RWPE1 (cell line): ENCODE measurements at regions not wholly inside any gene's neighbourhood (a gene's known extent, or its start where the extent isn't known, plus 50 kb on each side); places are given as distances from the start of the nearest gene placed in this dataset.

Experiments
- CTCF ChIA-PET: fragments of 350-600 bp; sonication (Branson Sonifier 250); formaldehyde crosslinking; extraction: SDS; loops from one replicate; lab custom pipeline; 2021; lab: Yijun Ruan, JAX
- POLR2A ChIA-PET: fragments of 400-600 bp; formaldehyde crosslinking; extraction: SDS; loops from one replicate; lab custom pipeline; 2020; ENCODE audit warnings: antibody characterized with exemption; ENCODE audit not compliant: low non-redundant PET; lab: Yijun Ruan, JAX
- DNase-seq: peaks from one replicate; pipeline ENCODE4 v3.0.0; 2012; ENCODE audit warnings: low spot score
- H3K27ac ChIP-seq: fragments of 450-650 bp; 2 replicates; pipeline ENCODE4 v1.5.1; 2017
- TF ChIP-seq, protein P1 (sequence below): fragments of 450-650 bp; conservative IDR thresholded peaks from 2 replicates; pipeline ENCODE4 v1.5.1; 2017; ENCODE audit warnings: low read depth, mild to moderate bottlenecking

DNA sequence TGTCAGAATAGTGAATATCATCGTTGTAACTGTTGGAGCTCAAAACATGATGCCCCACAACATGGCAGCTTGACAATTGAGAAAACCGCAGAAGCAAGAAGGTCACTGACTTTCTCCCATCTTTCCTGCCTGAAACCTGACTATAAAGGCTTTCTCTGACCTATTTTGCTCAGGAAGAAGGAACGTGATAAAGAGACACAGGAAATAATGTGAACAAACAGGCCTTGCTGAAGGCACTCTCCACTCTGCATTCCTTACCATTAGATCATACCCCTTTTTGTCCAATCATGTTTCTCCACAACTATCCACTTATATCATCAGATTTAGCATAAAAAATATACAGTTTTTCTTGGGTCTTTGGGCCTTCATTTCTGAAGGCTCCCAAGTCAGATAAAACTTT lies 916.8 kb downstream of the METTL15 start:
- TF ChIP-seq, protein P1, sequence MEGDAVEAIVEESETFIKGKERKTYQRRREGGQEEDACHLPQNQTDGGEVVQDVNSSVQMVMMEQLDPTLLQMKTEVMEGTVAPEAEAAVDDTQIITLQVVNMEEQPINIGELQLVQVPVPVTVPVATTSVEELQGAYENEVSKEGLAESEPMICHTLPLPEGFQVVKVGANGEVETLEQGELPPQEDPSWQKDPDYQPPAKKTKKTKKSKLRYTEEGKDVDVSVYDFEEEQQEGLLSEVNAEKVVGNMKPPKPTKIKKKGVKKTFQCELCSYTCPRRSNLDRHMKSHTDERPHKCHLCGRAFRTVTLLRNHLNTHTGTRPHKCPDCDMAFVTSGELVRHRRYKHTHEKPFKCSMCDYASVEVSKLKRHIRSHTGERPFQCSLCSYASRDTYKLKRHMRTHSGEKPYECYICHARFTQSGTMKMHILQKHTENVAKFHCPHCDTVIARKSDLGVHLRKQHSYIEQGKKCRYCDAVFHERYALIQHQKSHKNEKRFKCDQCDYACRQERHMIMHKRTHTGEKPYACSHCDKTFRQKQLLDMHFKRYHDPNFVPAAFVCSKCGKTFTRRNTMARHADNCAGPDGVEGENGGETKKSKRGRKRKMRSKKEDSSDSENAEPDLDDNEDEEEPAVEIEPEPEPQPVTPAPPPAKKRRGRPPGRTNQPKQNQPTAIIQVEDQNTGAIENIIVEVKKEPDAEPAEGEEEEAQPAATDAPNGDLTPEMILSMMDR, result no peak
- H3K27ac ChIP-seq, result no peak overlapping the region
- no peak for DNase-seq
- ChIA-PET CTCF (no interaction called here), POLR2A (no interaction called here)

DNA sequence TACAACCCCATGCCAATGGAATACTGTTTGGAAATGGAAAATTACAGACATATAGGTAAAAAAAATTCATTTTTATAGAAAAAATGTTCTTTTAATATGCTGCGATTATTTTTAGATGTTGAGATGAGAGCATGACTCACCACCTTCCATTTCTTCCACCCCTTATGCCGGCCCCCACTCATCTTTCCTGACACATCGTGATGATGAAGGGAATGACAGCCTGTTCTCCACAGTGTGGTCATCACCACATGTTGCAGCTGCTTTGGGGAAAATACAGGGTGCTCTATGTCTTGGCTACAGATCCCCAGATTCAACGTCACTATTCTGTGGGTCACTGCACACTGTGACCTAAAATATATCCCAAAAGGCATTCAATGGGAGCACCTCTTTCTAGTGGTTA lies 916.2 kb downstream of the METTL15 start:
- CTCF ChIA-PET, result no interaction called here
- TF ChIP-seq, protein P1, result no peak
- H3K27ac ChIP-seq, result no peak overlapping the region
- POLR2A ChIA-PET, result no interaction called here
- no peak for DNase-seq

DNA sequence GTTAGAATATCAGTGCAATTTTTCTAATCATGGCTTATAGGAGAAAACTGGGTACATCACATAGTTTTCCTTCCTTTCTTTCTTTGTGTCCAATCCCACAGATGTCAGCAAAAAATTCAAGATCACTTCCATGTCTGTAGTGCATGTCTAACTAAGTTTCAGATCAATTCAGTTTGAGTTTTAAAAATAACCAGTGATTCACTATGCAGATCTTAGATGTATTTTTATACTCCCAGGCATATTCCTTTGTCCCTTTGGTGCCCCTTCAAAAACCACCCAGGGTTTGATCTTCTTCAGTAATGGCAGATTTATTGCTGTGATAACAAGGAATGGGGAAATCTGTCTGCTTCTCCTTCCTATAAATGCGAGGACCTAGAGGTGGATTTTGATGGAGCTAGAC lies 915.6 kb downstream of the METTL15 start:
- TF ChIP-seq, protein P1, result no peak
- POLR2A ChIA-PET, result no interaction called here
- no peak overlapping the region for H3K27ac ChIP-seq
- CTCF ChIA-PET, result no interaction called here
- DNase-seq, result no peak

DNA sequence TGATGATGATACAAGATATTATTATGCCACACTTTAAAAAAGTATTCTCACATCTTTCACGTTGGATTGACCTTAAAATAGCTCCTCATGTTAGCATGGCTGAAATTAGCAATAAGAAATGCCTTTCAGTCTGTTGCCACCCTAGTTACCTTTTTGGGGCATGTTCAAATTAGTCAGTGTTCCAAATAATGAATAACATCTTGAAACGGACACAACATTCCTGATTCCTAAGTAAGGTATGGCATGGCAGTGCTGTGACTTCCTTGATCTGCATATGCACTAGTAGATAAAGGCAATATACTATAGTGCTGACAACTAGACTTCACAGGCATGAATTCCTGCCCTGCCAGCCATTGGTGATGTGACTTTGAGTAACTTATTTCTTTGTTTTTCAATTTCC lies 914.5 kb downstream of the METTL15 start:
- no peak overlapping the region for H3K27ac ChIP-seq
- ChIA-PET POLR2A (no interaction called here), CTCF (no interaction called here)
- no peak for DNase-seq
- TF ChIP-seq, protein P1, result no peak

DNA sequence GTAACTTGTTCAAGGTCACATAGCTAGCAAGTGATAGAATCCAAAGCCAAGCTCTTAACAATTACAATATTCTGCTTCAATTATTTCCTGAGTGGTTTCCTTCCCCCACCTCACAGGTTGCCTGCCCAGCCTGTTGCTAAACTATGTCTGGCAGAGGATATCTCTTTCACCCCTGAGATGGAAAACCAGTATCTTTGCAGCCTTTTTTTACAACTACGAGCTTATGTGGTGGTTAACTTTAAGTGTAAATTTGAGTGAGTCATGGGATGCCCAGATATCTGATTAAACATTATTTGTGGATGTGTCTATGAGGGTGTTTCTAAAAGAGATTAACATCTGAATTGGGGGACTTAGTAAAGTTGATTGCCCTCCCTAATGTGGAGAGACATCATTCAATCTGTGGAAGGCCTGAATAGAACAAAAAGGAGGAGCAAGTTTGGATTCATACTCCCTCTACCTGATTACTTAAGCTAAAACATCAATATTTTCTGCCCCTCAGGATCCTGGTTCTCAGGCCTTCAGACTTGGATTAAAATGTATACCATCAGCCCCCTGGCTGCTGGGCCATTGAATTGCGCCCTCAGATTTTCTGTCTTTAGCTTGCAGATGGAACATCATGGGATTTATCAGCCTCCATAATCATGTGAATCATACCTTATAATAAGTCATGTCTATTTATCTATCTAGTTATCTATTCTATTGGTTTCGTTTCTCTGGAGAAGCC lies 911.9 kb downstream of the METTL15 start:
- peak; percentile 14 for DNase-seq
- CTCF ChIA-PET, result interaction anchor here (0.5 to 2.3 kb wide), 5 partner anchors 10 to 1244 kb away, joined by 3 to 8 read pairs (median 4); no protein-coding TSS in a partner anchor
- TF ChIP-seq, protein P1, result no peak
- H3K27ac ChIP-seq, result no peak overlapping the region
- POLR2A ChIA-PET, result no interaction called here

DNA sequence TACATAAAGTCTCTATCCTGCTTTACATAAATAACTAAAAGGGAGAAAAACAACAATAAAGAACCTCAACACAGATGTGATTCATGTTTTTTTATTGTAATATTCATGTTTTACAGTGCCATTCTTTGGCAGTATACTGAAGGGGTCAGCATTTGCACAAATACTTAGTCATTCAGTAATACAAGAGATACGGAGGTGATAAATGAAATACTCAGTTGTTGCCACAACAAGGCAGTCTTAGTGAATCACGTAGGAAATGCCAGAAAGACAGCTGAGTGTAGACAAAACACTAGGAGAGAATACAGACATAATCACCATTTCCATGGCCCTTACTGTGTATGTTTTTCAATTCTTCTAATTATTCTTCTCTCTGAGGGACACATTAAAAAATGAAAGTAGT lies 910.4 kb downstream of the METTL15 start:
- POLR2A ChIA-PET, result no interaction called here

More for the DNA sequence above, 910.4 kb downstream of the METTL15 start:
- DNase-seq, result peak; percentile 77
- CTCF ChIA-PET, result interaction anchor here (0.6 to 2.3 kb wide), 2 partner anchors 12 to 1160 kb away, joined by 3 to 7 read pairs; no protein-coding TSS in a partner anchor
- H3K27ac ChIP-seq, result no peak overlapping the region
- TF ChIP-seq, protein P1, result no peak
